ENCODE measurements at regions not wholly inside any gene's neighbourhood (a gene's known extent, or its start where the extent isn't known, plus 50 kb on each side); places are given as distances from the start of the nearest gene placed in this dataset.

DNA sequence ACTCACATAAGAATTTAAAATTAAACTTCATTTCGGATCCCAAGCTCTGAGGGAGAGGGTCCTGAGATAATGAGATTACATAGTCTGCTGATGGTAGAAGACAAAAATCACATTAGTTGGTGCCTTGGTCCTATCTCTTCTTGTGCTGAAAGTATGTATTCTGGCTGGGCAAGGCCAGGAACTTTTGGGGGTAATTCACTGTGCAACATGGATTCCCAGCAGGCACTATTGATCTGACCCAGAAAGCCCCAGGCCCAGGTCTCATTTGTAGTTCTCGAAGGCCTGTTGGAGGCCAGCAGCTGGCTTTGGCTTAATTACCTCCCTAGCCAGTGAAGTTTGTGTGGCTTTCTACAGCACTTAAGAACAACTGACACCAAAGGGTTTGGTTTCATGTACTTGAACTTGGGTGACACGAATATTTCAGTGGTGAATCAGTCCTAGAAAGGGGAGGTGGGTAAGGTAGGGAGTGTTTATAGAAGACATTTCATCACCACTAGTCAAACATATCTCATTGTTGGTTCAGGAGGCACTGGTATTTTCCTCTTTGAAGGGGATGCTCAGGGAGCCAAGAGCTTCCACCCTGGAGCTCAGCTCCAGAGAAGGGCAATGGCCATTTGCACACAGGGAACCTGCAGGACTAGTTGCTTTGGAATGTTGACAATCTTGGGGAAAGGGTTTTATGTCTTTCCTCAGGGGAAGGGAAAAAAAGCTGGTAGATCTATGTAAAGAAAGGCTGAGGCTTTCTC lies 217.8 kb downstream of the OSR1 start:
- no peak overlapping the region for H3K4me2 ChIP-seq (ENCODE audit: control insufficient read depth, extremely low read depth, insufficient read depth, low read depth, low read length)
- no peak overlapping the region for H3K27ac ChIP-seq (ENCODE audit: control insufficient read depth, insufficient read depth, low read length)
- FAIRE-seq = peak; percentile 79

DNA sequence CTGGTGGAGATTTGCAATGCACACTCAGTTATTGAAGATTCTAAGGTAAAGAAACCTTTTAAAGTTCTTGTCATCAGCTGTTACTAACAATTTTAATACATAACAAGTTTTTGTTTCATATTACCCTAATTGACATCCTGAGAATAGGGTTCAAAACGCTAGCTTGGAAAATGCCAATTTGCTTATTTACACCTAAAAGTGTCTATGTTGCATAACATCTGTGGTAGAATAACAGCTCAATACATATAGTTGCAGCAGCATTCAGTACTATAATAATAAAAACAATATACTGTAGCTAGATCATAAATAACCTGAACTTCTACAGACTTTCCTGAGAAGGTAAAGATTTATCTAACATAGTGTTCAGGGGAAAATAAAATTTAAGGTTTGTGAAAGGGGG lies 219.0 kb downstream of the OSR1 start:
- H3K27ac ChIP-seq (ENCODE audit: control insufficient read depth, insufficient read depth, low read length) = no peak overlapping the region
- no peaks in the 10 kb centered on the region for H3K27me3 ChIP-seq (ENCODE audit: control insufficient read depth, extremely low read depth, insufficient read depth, low read length)
- H3K9ac ChIP-seq (ENCODE audit: control insufficient read depth, extremely low read depth, insufficient read depth, low read length) = no peak overlapping the region
- H3K9me3 ChIP-seq (ENCODE audit: control insufficient read depth, low read depth, low read length) = no peaks in the 10 kb centered on the region
- FAIRE-seq (peak; percentile 26), DNase-seq (ENCODE audit: low read depth, low spot score) (no peak)
- dilution Hi-C loops (cut with MboI; ENCODE audit: extremely low pct_ligation_motif_present, low sequenced_read_pairs) = no loop called here
- no peaks in the 10 kb centered on the region for H3K79me2 ChIP-seq (ENCODE audit: control insufficient read depth, insufficient read depth, low read length)
- TF ChIP-seq EZH2 (IDR thresholded peaks at IDR 0.05; ENCODE audit: low read length) = no peak
- TF ChIP-seq, protein P1, sequence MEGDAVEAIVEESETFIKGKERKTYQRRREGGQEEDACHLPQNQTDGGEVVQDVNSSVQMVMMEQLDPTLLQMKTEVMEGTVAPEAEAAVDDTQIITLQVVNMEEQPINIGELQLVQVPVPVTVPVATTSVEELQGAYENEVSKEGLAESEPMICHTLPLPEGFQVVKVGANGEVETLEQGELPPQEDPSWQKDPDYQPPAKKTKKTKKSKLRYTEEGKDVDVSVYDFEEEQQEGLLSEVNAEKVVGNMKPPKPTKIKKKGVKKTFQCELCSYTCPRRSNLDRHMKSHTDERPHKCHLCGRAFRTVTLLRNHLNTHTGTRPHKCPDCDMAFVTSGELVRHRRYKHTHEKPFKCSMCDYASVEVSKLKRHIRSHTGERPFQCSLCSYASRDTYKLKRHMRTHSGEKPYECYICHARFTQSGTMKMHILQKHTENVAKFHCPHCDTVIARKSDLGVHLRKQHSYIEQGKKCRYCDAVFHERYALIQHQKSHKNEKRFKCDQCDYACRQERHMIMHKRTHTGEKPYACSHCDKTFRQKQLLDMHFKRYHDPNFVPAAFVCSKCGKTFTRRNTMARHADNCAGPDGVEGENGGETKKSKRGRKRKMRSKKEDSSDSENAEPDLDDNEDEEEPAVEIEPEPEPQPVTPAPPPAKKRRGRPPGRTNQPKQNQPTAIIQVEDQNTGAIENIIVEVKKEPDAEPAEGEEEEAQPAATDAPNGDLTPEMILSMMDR (optimal IDR thresholded peaks at IDR 0.05 in 1 of 3, IDR thresholded peaks at IDR 0.05 in 1 of 3, conservative IDR thresholded peaks at IDR 0.05 in 1 of 3; ENCODE audit: extremely low read depth in 1 of 3, insufficient read depth in 2 of 3, low read length in 3 of 3) = no peak
- no peaks in the 10 kb centered on the region for H4K20me1 ChIP-seq (ENCODE audit: control insufficient read depth, extremely low read depth, insufficient read depth, low read length)
- no peak overlapping the region for H2AFZ ChIP-seq (ENCODE audit: control insufficient read depth, low read length)
- no peaks in the 10 kb centered on the region for H3K36me3 ChIP-seq (ENCODE audit: control insufficient read depth in 2 of 2, extremely low read depth in 1 of 2, insufficient read depth in 2 of 2, low read length in 2 of 2)
- no peak overlapping the region for H3K4me3 ChIP-seq (ENCODE audit: control insufficient read depth in 2 of 3, extremely low read depth in 1 of 3, insufficient read depth in 2 of 3, low read depth in 1 of 3, low read length in 3 of 3)
- H3K9me1 ChIP-seq (ENCODE audit: control insufficient read depth, extremely low read depth, insufficient read depth, low read length) = no peaks in the 10 kb centered on the region
- peaks cover 9% of the 10 kb centered on the region for H3K4me1 ChIP-seq (ENCODE audit: control insufficient read depth, extremely low read depth, insufficient read depth, low read length)
- no peak overlapping the region for H3K4me2 ChIP-seq (ENCODE audit: control insufficient read depth, extremely low read depth, insufficient read depth, low read depth, low read length)

More for the DNA sequence above, 217.8 kb downstream of the OSR1 start:
- peak; percentile 33 for DNase-seq (ENCODE audit: low read depth, low spot score)
- peaks cover 9% of the 10 kb centered on the region for H3K4me1 ChIP-seq (ENCODE audit: control insufficient read depth, extremely low read depth, insufficient read depth, low read length)
- no peaks in the 10 kb centered on the region for H3K79me2 ChIP-seq (ENCODE audit: control insufficient read depth, insufficient read depth, low read length)
- no peak overlapping the region for H3K9ac ChIP-seq (ENCODE audit: control insufficient read depth, extremely low read depth, insufficient read depth, low read length)
- H3K9me1 ChIP-seq (ENCODE audit: control insufficient read depth, extremely low read depth, insufficient read depth, low read length) = no peaks in the 10 kb centered on the region
- H4K20me1 ChIP-seq (ENCODE audit: control insufficient read depth, extremely low read depth, insufficient read depth, low read length) = no peaks in the 10 kb centered on the region
- H2AFZ ChIP-seq (ENCODE audit: control insufficient read depth, low read length) = no peak overlapping the region
- H3K27me3 ChIP-seq (ENCODE audit: control insufficient read depth, extremely low read depth, insufficient read depth, low read length) = no peaks in the 10 kb centered on the region
- H3K9me3 ChIP-seq (ENCODE audit: control insufficient read depth, low read depth, low read length) = no peaks in the 10 kb centered on the region
- TF ChIP-seq, protein P1 (optimal IDR thresholded peaks at IDR 0.05 in 1 of 3, IDR thresholded peaks at IDR 0.05 in 1 of 3, conservative IDR thresholded peaks at IDR 0.05 in 1 of 3; ENCODE audit: extremely low read depth in 1 of 3, insufficient read depth in 2 of 3, low read length in 3 of 3) = no peak
- no peak for TF ChIP-seq EZH2 (IDR thresholded peaks at IDR 0.05; ENCODE audit: low read length)
- H3K36me3 ChIP-seq (ENCODE audit: control insufficient read depth in 2 of 2, extremely low read depth in 1 of 2, insufficient read depth in 2 of 2, low read length in 2 of 2) = no peaks in the 10 kb centered on the region
- no peak overlapping the region for H3K4me3 ChIP-seq (ENCODE audit: control insufficient read depth in 2 of 3, extremely low read depth in 1 of 3, insufficient read depth in 2 of 3, low read depth in 1 of 3, low read length in 3 of 3)
- dilution Hi-C loops (cut with MboI; ENCODE audit: extremely low pct_ligation_motif_present, low sequenced_read_pairs) = no loop called here

Measured in keratinocyte (primary cell).